K562 (cell line): ENCODE measurements at regions not wholly inside any gene's neighbourhood (a gene's known extent, or its start where the extent isn't known, plus 50 kb on each side); places are given as distances from the start of the nearest gene placed in this dataset.

Experiments used
- ATAC-seq: fragments of 200-7000 bp; cut with Tn5 transposase; 3 replicates; pipeline ENCODE4 v1.9.1; 2020; ENCODE audit warnings: moderate library complexity
- BruUV-seq: library from RNA; stranded (reverse); fragments of 400-500 nt; replicated peaks from 2 replicates; lab custom pipeline; 2021; lab: Mats Ljungman, UMichigan
- CTCF ChIA-PET: fragments of 300-600 bp; formaldehyde crosslinking; extraction: SDS; loops from one replicate; lab custom pipeline; 2021; ENCODE audit warnings: low intra/inter-chr PET ratio; lab: Yijun Ruan, JAX
- POLR2A ChIA-PET: fragments of 300-600, 350-650 bp; sonication (Branson Sonifier 250); formaldehyde crosslinking; extraction: SDS; loops from one replicate; lab custom pipeline; 2021; ENCODE audit warnings: antibody characterized with exemption, inconsistent platforms; lab: Yijun Ruan, JAX
- DNase-seq, 4 experiments: peaks; one replicate each; pipeline versions ENCODE4 v3.0.0 to v3.0.0-alpha.2; 2011 to 2018; ENCODE audit warnings: low spot score in 3 of 4, mixed read lengths in 3 of 4; ENCODE audit errors: extremely low read depth in 1 of 4
- FAIRE-seq: peaks from 2 replicates; lab custom pipeline; 2011; peaks lifted over from hg19 to GRCh38; lab: Jason Lieb, UNC
- H2AFZ ChIP-seq: 2 replicates; pipeline ENCODE4 v1.6.0; 2011; ENCODE audit warnings: low read depth, low read length, control low read depth, inconsistent platforms
- H3K27ac ChIP-seq: fragments of 200-600 bp; 3 replicates; pipeline ENCODE4 v1.8.0; 2011; ENCODE audit warnings: low read depth, mild to moderate bottlenecking, control low read depth, inconsistent platforms, low read length, moderate library complexity, mixed read lengths; ENCODE audit errors: extremely low read depth
- H3K27me3 ChIP-seq, 2 experiments: fragments of 300-600 bp in 1 of 2; 2 replicates in 1 of 2; 3 replicates in 1 of 2; pipeline versions ENCODE4 v1.6.0 to v1.8.0; 2011; ENCODE audit warnings: inconsistent platforms in 2 of 2, low read length in 2 of 2, mild to moderate bottlenecking in 1 of 2, mixed read lengths in 1 of 2, moderate library complexity in 1 of 2; ENCODE audit not compliant: control insufficient read depth in 2 of 2, insufficient read depth in 2 of 2
- H3K36me3 ChIP-seq: fragments of 300-600 bp; 3 replicates; pipeline ENCODE4 v1.8.0; 2011; ENCODE audit warnings: mild to moderate bottlenecking, low read length, inconsistent platforms; ENCODE audit not compliant: control insufficient read depth, insufficient read depth
- H3K4me1 ChIP-seq, 2 experiments: fragments of 200-600 bp in 1 of 2; replicated peaks in 1 of 2; 2 replicates in 1 of 2; 3 replicates in 1 of 2; pipeline versions ENCODE4 v1.5.1 to v1.8.0; 2011; ENCODE audit warnings: inconsistent platforms in 2 of 2, low read length in 2 of 2, mild to moderate bottlenecking in 1 of 2, mixed read lengths in 1 of 2, moderate library complexity in 1 of 2; ENCODE audit not compliant: control insufficient read depth in 2 of 2, insufficient read depth in 2 of 2
- H3K4me2 ChIP-seq: 2 replicates; pipeline ENCODE4 v1.6.1; 2011; ENCODE audit warnings: low read length, control low read depth, inconsistent platforms, mixed read lengths; ENCODE audit not compliant: insufficient read depth
- H3K4me3 ChIP-seq: fragments of 200-600 bp; sonication (generic), shearing (Covaris generic); 2 replicates; pipeline ENCODE4 v1.5.1; 2016; ENCODE audit warnings: control low read depth, inconsistent platforms
- H3K79me2 ChIP-seq: fragments of 200-600 bp; 3 replicates; pipeline ENCODE4 v1.8.0; 2011; ENCODE audit warnings: low read length, inconsistent platforms; ENCODE audit not compliant: control insufficient read depth, insufficient read depth
- H3K9ac ChIP-seq, 2 experiments: 2 replicates each; pipeline versions ENCODE4 v1.6.0 to v1.6.1; 2011; ENCODE audit warnings: low read depth in 2 of 2, low read length in 2 of 2, control low read depth in 1 of 2, inconsistent platforms in 1 of 2, mild to moderate bottlenecking in 1 of 2, mixed read lengths in 1 of 2; ENCODE audit not compliant: insufficient read depth in 1 of 2
- H3K9me1 ChIP-seq: one replicate; pipeline ENCODE4 v1.6.0; 2011; ENCODE audit warnings: inconsistent platforms, mild to moderate bottlenecking, low read length, moderate library complexity; ENCODE audit not compliant: control insufficient read depth, insufficient read depth
- H3K9me3 ChIP-seq: replicated peaks from 2 replicates; pipeline ENCODE4 v1.5.1; 2011; ENCODE audit warnings: low read depth, low read length, inconsistent platforms; ENCODE audit not compliant: control insufficient read depth, insufficient read depth
- H4K20me1 ChIP-seq: replicated peaks from 2 replicates; pipeline ENCODE4 v1.6.1; 2011; ENCODE audit warnings: low read length, inconsistent platforms, mixed read lengths; ENCODE audit not compliant: control insufficient read depth, insufficient read depth
- ARHGAP35 ChIP-seq: fragments of 450-650 bp; IDR thresholded peaks from 2 replicates; pipeline ENCODE4 v1.6.1; 2018; ENCODE audit not compliant: partially characterized antibody
- ELF4 ChIP-seq: fragments of 450-650 bp; formaldehyde crosslinking; IDR thresholded peaks from 2 replicates; pipeline ENCODE4 v1.4.0; 2022; ENCODE audit warnings: missing genetic modification characterization
- GTF2F1 ChIP-seq: IDR thresholded peaks from 2 replicates; pipeline ENCODE4 v1.6.1; 2011; ENCODE audit warnings: low read depth, low read length, improper control_type of control experiment
- JUND ChIP-seq, 2 experiments: IDR thresholded peaks; 2 replicates in 1 of 2; 3 replicates in 1 of 2; pipeline ENCODE4 v1.6.1; 2011; ENCODE audit warnings: borderline replicate concordance in 2 of 2, low read depth in 2 of 2, low read length in 2 of 2, improper control_type of control experiment in 1 of 2, missing biosample characterization in 1 of 2, missing genetic modification characterization in 1 of 2, missing genetic modification reagents in 1 of 2
- MAFK ChIP-seq: IDR thresholded peaks from 2 replicates; pipeline ENCODE4 v1.6.1; 2011; ENCODE audit warnings: low read length, improper control_type of control experiment
- POLR2AphosphoS2 ChIP-seq: IDR thresholded peaks from 2 replicates; pipeline ENCODE4 v1.6.1; 2012; ENCODE audit warnings: low read length, improper control_type of control experiment
- PRDM10 ChIP-seq: fragments of 450-650 bp; IDR thresholded peaks from 2 replicates; pipeline ENCODE4 v1.6.1; 2018; ENCODE audit not compliant: partially characterized antibody
- RBM39 ChIP-seq: fragments of 200-400 bp; formaldehyde crosslinking; optimal IDR thresholded peaks from 2 replicates; pipeline ENCODE3; 2018; ENCODE audit warnings: low read depth, low read length
- STAT5B ChIP-seq: fragments of 250-450 bp; sonication (Bioruptor Pico); IDR thresholded peaks from 2 replicates; pipeline ENCODE4 v1.8.0; 2021; ENCODE audit warnings: mild to moderate bottlenecking, inconsistent platforms
- STAT6 ChIP-seq: sonication (generic); formaldehyde crosslinking; IDR thresholded peaks from 2 replicates; pipeline ENCODE4 v1.8.1; 2023; ENCODE audit warnings: mild to moderate bottlenecking, missing genetic modification reagents
- XRCC4 ChIP-seq: IDR thresholded peaks from one replicate; pipeline ENCODE4 v1.6.1; 2011; ENCODE audit not compliant: insufficient read depth, insufficient read length; ENCODE audit errors: extremely low read depth
- ZHX1 ChIP-seq: fragments of 150-350 bp; conservative IDR thresholded peaks from 2 replicates; pipeline ENCODE4 v1.6.1; 2014; ENCODE audit warnings: low read length
- WGBS: fragments of 100-300 bp; shearing (Covaris generic); methylation state at CpG from one replicate; pipeline ENCODE4 v1.1.6; 2016; ENCODE audit warnings: low coverage, mixed read lengths; ENCODE audit not compliant: insufficient coverage; ENCODE audit errors: missing lambda C conversion rate; 5-methylcytosine and 5-hydroxymethylcytosine counted together
- in situ Hi-C: fragments of 300-500 bp; cut with MboI; formaldehyde crosslinking; loops from 4 replicates; pipeline ENCODE4 v1.15.0; 2018; ENCODE audit warnings: inconsistent platforms, mixed read lengths
- intact Hi-C: fragments of 100-400 bp; cut with micrococcal nuclease; formaldehyde crosslinking; loops from 2 replicates; pipeline ENCODE4 v1.14.2; 2022

- TF ChIP-seq ZHX1 = no peak
- TF ChIP-seq, all 486 proteins: peak for 0
Observed at GRCh38 chr3:194777729-194778128, 92.0 kb downstream of the FAM43A start (continued).

- Histone ChIP-seq H3K27ac (no peak overlapping the region), H3K4me2 (no peak overlapping the region), H4K20me1 (no peaks in the 10 kb centered on the region), H3K36me3 (no peaks in the 10 kb centered on the region), H3K27me3 (peaks cover 5 to 37% of the 10 kb centered on the region in 2 experiments), H3K9me3 (no peaks in the 10 kb centered on the region), H2AFZ (no peak overlapping the region), H3K4me3 (no peak overlapping the region), H3K9me1 (no peaks in the 10 kb centered on the region), H3K4me1 (no peaks in the 10 kb centered on the region), H3K79me2 (no peaks in the 10 kb centered on the region), H3K9ac (no peak overlapping the region)
- intact Hi-C loops = no loop called here
- ATAC-seq (no peak), DNase-seq (no peak), FAIRE-seq (no peak)
- ChIA-PET POLR2A (interaction anchor here (0.5 to 0.8 kb wide), 3 partner anchors 19 to 97 kb away, joined by 3 read pairs; no protein-coding TSS in a partner anchor), CTCF (no interaction called here)
- 3% methylated on average over 4 of the region's 4 CpGs for WGBS
- BruUV-seq = no TSS peak
- in situ Hi-C loops = no loop called here
- TF ChIP-seq JUND (IDR thresholded peaks at IDR 0.05; ENCODE audit: borderline replicate concordance, low read depth, low read length) = no peak
- no peak for TF ChIP-seq JUND (tag; IDR thresholded peaks at IDR 0.05; ENCODE audit: borderline replicate concordance, low read depth, low read length)
- TF ChIP-seq XRCC4 = no peak
- TF ChIP-seq MAFK = no peak
- TF ChIP-seq ARHGAP35 = no peak
- TF ChIP-seq ELF4 = no peak
- no peak for TF ChIP-seq PRDM10
- TF ChIP-seq POLR2AphosphoS2 = no peak
- TF ChIP-seq STAT6 = no peak
- TF ChIP-seq GTF2F1 = no peak
- no peak for TF ChIP-seq STAT5B (CRISPR knock-in tag)
- no peak for TF ChIP-seq RBM39
Observed at GRCh38 chr3:194779729-194780224, 94.1 kb downstream of the FAM43A start.
